NCI-H1417 (cell line): ENCODE measurements at regions not wholly inside any gene's neighbourhood (a gene's known extent, or its start where the extent isn't known, plus 50 kb on each side); places are given as distances from the start of the nearest gene placed in this dataset.

Experiments used
- DNase-seq, 3 experiments: peaks; one replicate each; lab custom pipeline; 2025; lab: John Stamatoyannopoulos, UW

- no peak for DNase-seq
Observed at GRCh38 chr2:122322815-122323214, 567.4 kb downstream of the TSN start.

GRCh38 chr2:122323927-122324326 lies 568.5 kb downstream of the TSN start:
- no peak for DNase-seq

GRCh38 chr2:122326471-122326870 lies 571.0 kb downstream of the TSN start:
- DNase-seq = no peak

GRCh38 chr2:122328816-122329215 lies 573.4 kb downstream of the TSN start:
- DNase-seq = no peak

GRCh38 chr2:122329278-122329677 lies 573.8 kb downstream of the TSN start:
- no peak for DNase-seq

- DNase-seq = no peak
Observed at GRCh38 chr2:122333932-122334331, 578.5 kb downstream of the TSN start.

GRCh38 chr2:122338000-122338399 lies 582.5 kb downstream of the TSN start:
- DNase-seq = no peak

- DNase-seq = peak in 2 of 3 experiments; percentile 13 to 15
Observed at GRCh38 chr2:122340246-122340645, 584.8 kb downstream of the TSN start.

GRCh38 chr2:122341007-122341406 lies 585.6 kb downstream of the TSN start:
- no peak for DNase-seq

GRCh38 chr2:122352151-122352550 lies 596.7 kb downstream of the TSN start:
- peak in 2 of 3 experiments; percentile 37 to 71 for DNase-seq

GRCh38 chr2:122357998-122358397 lies 602.5 kb downstream of the TSN start:
- peak in 1 of 3 experiments; percentile 3 for DNase-seq

GRCh38 chr2:122358729-122359128 lies 603.3 kb downstream of the TSN start:
- DNase-seq = no peak

- DNase-seq = no peak
Observed at GRCh38 chr2:122363885-122364284, 608.4 kb downstream of the TSN start.

- no peak for DNase-seq
Observed at GRCh38 chr2:122366427-122366826, 611.0 kb downstream of the TSN start.

GRCh38 chr2:122366969-122367645 lies 611.7 kb downstream of the TSN start:
- no peak for DNase-seq

- DNase-seq = no peak
Observed at GRCh38 chr2:122367646-122368010, 612.2 kb downstream of the TSN start.

GRCh38 chr2:122368576-122369243 lies 613.3 kb downstream of the TSN start:
- peak in 1 of 3 experiments; percentile 8 for DNase-seq

GRCh38 chr2:122378521-122378920 lies 623.1 kb downstream of the TSN start:
- DNase-seq = no peak

GRCh38 chr2:122384768-122385333 lies 629.4 kb downstream of the TSN start:
- DNase-seq = peak in 1 of 3 experiments; percentile 33

GRCh38 chr2:122388208-122388607 lies 632.8 kb downstream of the TSN start:
- no peak for DNase-seq

- no peak for DNase-seq
Observed at GRCh38 chr2:122389694-122390093, 634.2 kb downstream of the TSN start.

GRCh38 chr2:122390406-122390805 lies 635.0 kb downstream of the TSN start:
- DNase-seq = peak in 1 of 3 experiments; percentile 13

- DNase-seq = no peak
Observed at GRCh38 chr2:122391726-122392125, 636.3 kb downstream of the TSN start.
